CD4-positive, alpha-beta T cell treated with Interleukin-1 beta for 1 hour (primary cell): ENCODE measurements at regions not wholly inside any gene's neighbourhood (a gene's known extent, or its start where the extent isn't known, plus 50 kb on each side); places are given as distances from the start of the nearest gene placed in this dataset.

Experiments
- DNase-seq, 2 donors: peaks; one replicate each; pipeline ENCODE4 v3.0.0-alpha.2; 2020 to 2022

- no peak for DNase-seq
Observed at GRCh38 chr4:58188316-58188715, 1078.1 kb upstream of the IGFBP7 start.

GRCh38 chr4:58175024-58175423 is 1064.8 kb upstream of the IGFBP7 start:
- no peak for DNase-seq

- no peak for DNase-seq
Observed at GRCh38 chr4:58166490-58166889, 1056.3 kb upstream of the IGFBP7 start.

- DNase-seq, result no peak
Observed at GRCh38 chr4:58163156-58163555, 1053.0 kb upstream of the IGFBP7 start.

- no peak for DNase-seq
Observed at GRCh38 chr4:58149404-58150085, 1039.4 kb upstream of the IGFBP7 start.

GRCh38 chr4:58144721-58145120 is 1034.5 kb upstream of the IGFBP7 start:
- DNase-seq, result no peak

GRCh38 chr4:58138786-58139668 is 1028.8 kb upstream of the IGFBP7 start:
- no peak for DNase-seq

GRCh38 chr4:58136604-58137003 is 1026.4 kb upstream of the IGFBP7 start:
- DNase-seq, result no peak

- DNase-seq, result no peak
Observed at GRCh38 chr4:58127680-58128079, 1017.5 kb upstream of the IGFBP7 start.

GRCh38 chr4:58119298-58119697 is 1009.1 kb upstream of the IGFBP7 start:
- DNase-seq, result no peak

GRCh38 chr4:58113126-58113525 is 1002.9 kb upstream of the IGFBP7 start:
- DNase-seq, result no peak

- DNase-seq, result no peak
Observed at GRCh38 chr4:58111818-58112217, 1001.6 kb upstream of the IGFBP7 start.

GRCh38 chr4:58093352-58093751 is 983.2 kb upstream of the IGFBP7 start:
- DNase-seq, result no peak

GRCh38 chr4:58090539-58090938 is 980.4 kb upstream of the IGFBP7 start:
- DNase-seq, result no peak

- DNase-seq, result no peak
Observed at GRCh38 chr4:58081356-58081755, 971.2 kb upstream of the IGFBP7 start.

- no peak for DNase-seq
Observed at GRCh38 chr4:58075724-58076123, 965.5 kb upstream of the IGFBP7 start.

GRCh38 chr4:58074382-58074781 is 964.2 kb upstream of the IGFBP7 start:
- DNase-seq, result no peak

GRCh38 chr4:58070726-58071125 is 960.5 kb upstream of the IGFBP7 start:
- DNase-seq, result no peak

- DNase-seq, result no peak
Observed at GRCh38 chr4:58064653-58065052, 954.5 kb upstream of the IGFBP7 start.

- DNase-seq, result no peak
Observed at GRCh38 chr4:58063404-58064160, 953.4 kb upstream of the IGFBP7 start.

GRCh38 chr4:58061967-58062366 is 951.8 kb upstream of the IGFBP7 start:
- DNase-seq, result no peak

GRCh38 chr4:58050439-58050838 is 940.3 kb upstream of the IGFBP7 start:
- no peak for DNase-seq

- DNase-seq, result no peak
Observed at GRCh38 chr4:58048491-58048890, 938.3 kb upstream of the IGFBP7 start.

GRCh38 chr4:58042176-58042575 is 932.0 kb upstream of the IGFBP7 start:
- DNase-seq, result no peak
